GM12872 (cell line): ENCODE measurements at regions not wholly inside any gene's neighbourhood (a gene's known extent, or its start where the extent isn't known, plus 50 kb on each side); places are given as distances from the start of the nearest gene placed in this dataset.

ENCODE experiments used
- TF ChIP-seq, protein P1 (sequence below): IDR thresholded peaks from 3 replicates; pipeline ENCODE4 v1.5.1; 2011; ENCODE audit warnings: low read depth, mild to moderate bottlenecking, low read length, moderate library complexity; ENCODE audit not compliant: insufficient read depth

DNA sequence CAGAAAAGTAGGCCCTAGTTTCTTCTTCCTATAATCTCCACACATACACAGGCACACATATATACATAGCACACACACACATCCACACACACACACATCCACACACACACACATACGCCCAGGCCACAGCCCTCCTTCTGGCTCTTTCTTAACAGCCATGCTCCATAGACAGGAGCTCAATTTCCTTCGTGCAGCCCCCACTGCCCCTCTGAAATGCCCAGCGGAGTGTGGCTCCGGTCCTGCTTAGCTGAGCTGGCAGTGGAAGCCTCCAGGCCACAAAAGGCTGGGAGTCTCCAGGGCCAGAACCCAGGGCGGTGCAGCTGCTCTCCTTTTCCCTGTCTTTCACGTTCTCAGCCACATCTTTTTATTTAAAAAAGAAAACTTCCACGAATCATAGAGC, 282.9 kb upstream of the IGFBP3 start:
- TF ChIP-seq, protein P1, sequence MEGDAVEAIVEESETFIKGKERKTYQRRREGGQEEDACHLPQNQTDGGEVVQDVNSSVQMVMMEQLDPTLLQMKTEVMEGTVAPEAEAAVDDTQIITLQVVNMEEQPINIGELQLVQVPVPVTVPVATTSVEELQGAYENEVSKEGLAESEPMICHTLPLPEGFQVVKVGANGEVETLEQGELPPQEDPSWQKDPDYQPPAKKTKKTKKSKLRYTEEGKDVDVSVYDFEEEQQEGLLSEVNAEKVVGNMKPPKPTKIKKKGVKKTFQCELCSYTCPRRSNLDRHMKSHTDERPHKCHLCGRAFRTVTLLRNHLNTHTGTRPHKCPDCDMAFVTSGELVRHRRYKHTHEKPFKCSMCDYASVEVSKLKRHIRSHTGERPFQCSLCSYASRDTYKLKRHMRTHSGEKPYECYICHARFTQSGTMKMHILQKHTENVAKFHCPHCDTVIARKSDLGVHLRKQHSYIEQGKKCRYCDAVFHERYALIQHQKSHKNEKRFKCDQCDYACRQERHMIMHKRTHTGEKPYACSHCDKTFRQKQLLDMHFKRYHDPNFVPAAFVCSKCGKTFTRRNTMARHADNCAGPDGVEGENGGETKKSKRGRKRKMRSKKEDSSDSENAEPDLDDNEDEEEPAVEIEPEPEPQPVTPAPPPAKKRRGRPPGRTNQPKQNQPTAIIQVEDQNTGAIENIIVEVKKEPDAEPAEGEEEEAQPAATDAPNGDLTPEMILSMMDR = no peak

DNA sequence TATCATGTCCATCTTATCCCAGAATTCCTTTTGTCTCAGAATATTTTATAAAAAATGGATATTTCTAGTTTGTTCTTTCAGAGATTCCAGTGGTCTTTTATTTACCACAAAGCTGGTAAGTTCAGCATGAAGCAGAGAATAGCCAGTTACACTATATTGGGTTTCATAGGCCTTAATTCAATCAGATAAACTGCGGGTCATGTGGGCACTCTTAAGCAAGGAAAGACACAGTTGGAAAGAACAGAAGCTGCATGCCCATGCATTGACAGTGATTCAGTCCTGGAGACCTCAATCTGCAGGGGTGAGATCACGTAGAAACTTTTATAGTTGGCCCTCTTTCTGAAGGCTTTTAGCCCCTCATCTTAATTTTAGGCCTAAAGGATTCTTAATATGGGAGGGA, 281.3 kb upstream of the IGFBP3 start:
- TF ChIP-seq, protein P1 = no peak

DNA sequence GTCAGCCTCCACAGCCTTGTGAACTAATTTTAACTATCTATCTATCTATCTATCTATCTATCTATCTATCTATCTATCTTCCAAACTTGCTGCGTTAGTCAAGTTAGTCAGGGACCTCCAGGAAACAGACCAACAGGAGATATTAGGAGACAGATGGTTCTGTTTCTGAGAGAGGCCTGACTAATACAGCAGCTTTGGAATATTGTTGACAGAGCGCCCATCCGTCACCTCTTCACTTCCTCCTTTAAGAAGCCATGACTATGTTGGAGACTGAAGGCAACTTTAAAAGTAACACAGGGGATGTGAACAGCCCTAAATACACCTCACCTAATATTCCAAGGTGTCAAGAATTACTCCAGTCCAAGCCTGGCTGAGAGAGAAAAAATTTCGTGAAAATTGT, 280.9 kb upstream of the IGFBP3 start:
- TF ChIP-seq, protein P1 = no peak

DNA sequence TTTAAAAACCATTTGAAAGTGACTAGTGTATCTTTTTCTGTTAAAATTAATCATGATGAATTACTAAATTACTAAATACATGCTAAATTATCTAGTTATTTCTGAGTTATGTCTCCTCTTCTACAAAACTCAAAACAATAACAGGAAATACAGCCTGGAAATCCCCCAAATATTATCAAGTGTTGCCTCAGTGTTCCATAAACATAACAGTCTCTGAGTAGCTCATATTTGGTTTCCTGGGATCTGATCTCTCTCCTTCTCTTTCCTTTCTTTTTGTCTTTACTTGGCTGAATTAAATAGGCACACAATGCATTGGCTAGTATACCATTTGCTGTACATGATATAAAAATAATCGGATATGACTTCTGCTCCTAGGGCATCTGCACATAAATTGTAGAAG, 277.6 kb upstream of the IGFBP3 start:
- TF ChIP-seq, protein P1 = no peak

DNA sequence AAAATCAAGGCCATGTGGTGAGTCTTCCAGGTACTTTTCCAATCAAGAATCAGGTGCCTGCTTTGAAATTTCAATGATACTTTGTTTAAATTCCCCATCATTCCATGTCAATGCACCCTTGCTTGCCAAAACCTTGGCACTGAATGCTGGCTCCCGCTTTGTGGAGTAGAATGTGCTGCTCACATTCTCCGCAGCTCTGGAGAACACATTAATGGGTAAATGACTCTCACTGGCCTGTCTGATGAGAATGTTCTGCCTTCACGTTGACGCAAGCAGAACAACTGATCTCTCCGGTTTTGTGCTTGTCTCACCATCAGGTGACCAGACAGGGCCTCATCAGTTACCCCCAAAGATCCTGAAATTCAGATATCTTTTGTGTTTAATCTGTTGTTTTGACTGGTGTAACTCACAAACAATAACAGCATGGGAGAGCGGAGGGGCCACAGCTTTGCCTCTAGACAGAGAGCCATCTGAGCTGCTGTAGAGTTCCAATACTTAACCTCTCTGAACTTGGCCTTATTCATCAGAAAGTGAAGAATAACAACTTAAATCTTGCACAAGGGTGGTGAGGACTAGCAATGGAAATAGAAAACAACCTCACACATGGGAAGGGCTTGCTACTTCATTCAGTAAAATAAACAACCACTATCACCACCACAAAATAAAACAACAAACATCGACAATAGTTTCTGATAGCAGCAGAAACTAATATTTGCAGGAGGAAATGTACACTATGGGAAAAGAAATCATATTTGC, 276.9 kb upstream of the IGFBP3 start:
- TF ChIP-seq, protein P1 = no peak

DNA sequence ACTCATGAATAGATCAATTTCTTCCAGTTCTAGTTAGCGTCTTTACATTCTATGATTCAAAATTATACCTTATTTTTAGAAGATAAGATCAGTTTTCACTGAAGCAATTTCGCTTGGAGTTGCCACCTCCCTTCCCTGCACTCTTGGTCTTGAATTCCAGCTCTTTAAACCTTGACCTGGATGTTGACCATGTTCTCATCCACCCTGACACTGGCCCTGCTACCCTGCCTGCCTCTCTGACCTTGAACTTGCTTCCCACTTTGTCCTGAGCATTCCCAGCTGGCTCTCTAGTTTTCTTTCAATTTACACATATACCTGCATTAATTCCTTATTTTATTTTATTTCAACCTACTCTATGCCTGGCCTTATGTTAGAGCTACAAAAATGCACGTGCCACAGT, 274.9 kb upstream of the IGFBP3 start:
- TF ChIP-seq, protein P1 = no peak

DNA sequence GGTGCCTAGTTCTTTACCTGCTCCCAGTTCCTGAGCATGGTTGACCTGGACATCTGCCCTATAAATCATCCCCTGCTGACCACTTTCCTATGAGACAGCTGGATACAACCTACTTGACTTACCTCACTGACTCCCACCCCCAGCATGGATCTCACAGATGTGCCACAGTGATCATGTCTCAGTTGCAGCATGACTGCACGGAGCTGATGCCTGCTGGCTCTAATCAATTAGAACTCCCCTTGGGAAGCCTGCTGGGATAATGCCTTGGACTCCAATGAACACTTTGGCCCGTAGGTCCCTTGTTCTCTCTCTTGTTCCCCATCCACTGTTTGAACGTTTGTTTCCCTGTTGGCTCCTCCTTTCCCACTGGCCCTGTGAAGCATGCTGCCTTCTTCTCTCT, 271.2 kb upstream of the IGFBP3 start:
- TF ChIP-seq, protein P1 = no peak
